Cardiac fibroblast (primary cell): ENCODE measurements at regions not wholly inside any gene's neighbourhood (a gene's known extent, or its start where the extent isn't known, plus 50 kb on each side); places are given as distances from the start of the nearest gene placed in this dataset.

Experiments
- DNase-seq, 2 donors: peaks; one replicate each; pipeline versions ENCODE4 v3.0.0 to v3.0.0-alpha.2; 2010; ENCODE audit warnings: low read depth in 2 of 2
- H3K4me3 ChIP-seq, 2 donors: replicated peaks in 1 of 2; 1 replicate in 1 of 2; 2 replicates in 1 of 2; pipeline ENCODE4 v1.5.1; 2011; ENCODE audit warnings: low read depth in 2 of 2, low read length in 2 of 2, mild to moderate bottlenecking in 2 of 2, moderate library complexity in 1 of 2
- CTCF ChIP-seq: IDR thresholded peaks from one replicate; pipeline ENCODE4 v1.5.1; 2011; ENCODE audit warnings: low read depth, mild to moderate bottlenecking, low read length, inconsistent platforms

DNA sequence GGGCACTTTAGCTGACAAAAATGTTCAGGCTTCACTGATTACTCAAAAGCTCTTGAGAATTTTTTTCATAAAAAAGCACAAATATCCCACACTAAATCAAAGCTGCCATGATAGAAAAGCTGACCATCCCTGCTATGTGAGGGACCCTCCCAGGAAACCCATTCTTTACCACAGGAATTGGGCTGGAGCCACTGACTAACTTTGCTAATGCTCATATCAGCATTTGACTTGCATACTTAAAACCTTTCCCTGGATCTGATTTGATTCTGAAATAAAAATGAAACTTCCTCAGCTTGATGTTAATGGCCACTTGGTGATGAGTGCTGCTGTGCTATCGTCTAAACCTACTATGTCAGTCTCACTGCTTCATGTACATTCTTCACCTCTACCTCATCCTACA is 243.6 kb downstream of the PRELID2 start:
- no peak for TF ChIP-seq CTCF
- DNase-seq, result no peak
- H3K4me3 ChIP-seq, result no peak overlapping the region

- TF ChIP-seq CTCF, result no peak
- no peak overlapping the region for H3K4me3 ChIP-seq
- DNase-seq, result no peak
Measured at GRCh38 chr5:145589063-145589462, 246.1 kb downstream of the PRELID2 start.

DNA sequence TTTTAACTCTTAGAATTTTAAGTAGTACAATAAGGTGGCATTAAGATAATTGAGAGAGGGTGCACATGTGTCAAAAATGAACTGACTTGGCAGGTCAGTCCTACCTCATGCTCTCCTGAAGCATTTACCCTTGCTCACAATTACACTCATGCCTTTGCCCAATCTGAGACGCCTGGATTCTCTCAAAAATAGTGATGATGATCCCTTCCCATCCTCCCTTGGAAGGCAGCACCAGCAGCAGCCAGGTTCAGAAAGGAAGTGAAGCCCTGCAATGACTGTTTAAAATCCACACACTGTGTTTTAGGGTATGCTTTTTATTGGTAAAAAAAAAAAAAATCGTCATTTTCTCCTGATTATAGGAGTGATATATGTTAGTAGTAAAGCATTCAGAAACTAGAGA is 246.6 kb downstream of the PRELID2 start:
- H3K4me3 ChIP-seq, result no peak overlapping the region
- TF ChIP-seq CTCF, result no peak
- DNase-seq, result no peak

DNA sequence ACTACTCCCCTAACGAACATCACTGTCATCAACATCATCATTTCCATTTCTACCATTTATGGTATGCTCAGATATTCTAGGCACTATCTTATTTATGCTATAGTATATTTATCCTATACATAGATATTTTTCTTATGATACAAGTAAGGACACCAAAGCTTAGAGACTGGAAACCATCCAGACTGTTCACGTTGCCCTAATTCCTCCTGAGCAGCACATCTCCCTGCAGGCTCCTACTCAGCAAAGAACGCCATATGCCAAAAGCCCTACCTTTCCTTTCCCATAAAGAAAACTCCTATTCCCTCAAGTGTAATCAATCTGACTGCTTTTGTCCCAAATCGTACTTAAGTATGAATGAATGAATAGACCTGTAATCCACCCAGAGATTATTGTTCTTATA is 247.0 kb downstream of the PRELID2 start:
- no peak overlapping the region for H3K4me3 ChIP-seq
- no peak for TF ChIP-seq CTCF
- no peak for DNase-seq

GRCh38 chr5:145587710-145588109 is 247.4 kb downstream of the PRELID2 start:
- DNase-seq, result peak; percentile 73 to 95
- no peak for TF ChIP-seq CTCF
- no peak overlapping the region for H3K4me3 ChIP-seq

DNA sequence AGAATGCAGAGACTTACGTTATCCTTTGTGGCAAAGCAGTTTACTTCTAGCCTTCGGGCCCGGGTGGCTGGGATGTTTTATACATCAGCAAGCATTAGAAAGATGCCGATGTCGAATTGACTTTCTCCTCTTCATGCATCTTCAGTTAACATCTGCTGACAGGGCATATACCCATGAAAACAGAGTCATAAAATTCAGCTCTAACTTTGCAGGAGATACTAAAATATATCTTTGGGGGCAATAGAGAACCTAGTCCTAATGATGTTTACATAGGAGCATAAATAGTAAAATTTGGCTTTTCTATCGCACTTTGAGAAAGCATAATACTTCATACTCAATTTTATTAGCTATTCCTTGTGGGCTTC is 247.9 kb downstream of the PRELID2 start:
- no peak for TF ChIP-seq CTCF
- DNase-seq, result no peak

DNA sequence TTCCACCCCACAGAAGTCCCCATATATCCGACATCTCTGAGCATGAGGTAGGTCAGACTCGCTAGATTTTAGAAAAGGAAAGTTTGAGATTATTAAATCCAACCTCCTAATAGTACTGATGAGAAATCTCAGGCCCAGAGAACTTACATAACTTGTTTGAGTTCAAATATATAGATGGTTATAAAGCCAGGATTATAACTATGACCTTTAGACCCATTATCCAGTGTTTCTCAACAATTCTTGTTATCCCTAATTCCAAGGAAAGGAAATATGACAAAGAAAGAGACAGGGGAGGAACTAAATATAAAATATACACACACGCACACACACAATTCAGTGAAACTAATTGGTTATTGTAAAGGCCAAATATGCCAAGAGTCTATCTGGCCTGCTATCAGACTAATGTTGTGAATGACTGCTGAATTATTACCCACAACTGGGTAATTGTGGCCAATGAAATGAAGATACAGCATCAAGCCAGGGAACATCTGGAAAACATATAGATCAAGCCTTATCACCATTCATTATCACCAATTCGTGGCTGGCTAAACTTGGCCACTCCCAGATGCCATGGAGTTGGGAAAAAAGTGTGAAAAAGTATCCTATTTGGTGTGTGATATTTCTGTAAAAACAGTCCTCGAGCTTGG is 248.4 kb downstream of the PRELID2 start:
- TF ChIP-seq CTCF, result no peak
- no peak overlapping the region for H3K4me3 ChIP-seq
- no peak for DNase-seq

More for the DNA sequence above, 247.9 kb downstream of the PRELID2 start:
- H3K4me3 ChIP-seq, result no peak overlapping the region
